ENCODE measurements at regions not wholly inside any gene's neighbourhood (a gene's known extent, or its start where the extent isn't known, plus 50 kb on each side); places are given as distances from the start of the nearest gene placed in this dataset.
A peak's percentile ranks its signal among the peaks of the same experiment; 100 is the strongest.

DNA sequence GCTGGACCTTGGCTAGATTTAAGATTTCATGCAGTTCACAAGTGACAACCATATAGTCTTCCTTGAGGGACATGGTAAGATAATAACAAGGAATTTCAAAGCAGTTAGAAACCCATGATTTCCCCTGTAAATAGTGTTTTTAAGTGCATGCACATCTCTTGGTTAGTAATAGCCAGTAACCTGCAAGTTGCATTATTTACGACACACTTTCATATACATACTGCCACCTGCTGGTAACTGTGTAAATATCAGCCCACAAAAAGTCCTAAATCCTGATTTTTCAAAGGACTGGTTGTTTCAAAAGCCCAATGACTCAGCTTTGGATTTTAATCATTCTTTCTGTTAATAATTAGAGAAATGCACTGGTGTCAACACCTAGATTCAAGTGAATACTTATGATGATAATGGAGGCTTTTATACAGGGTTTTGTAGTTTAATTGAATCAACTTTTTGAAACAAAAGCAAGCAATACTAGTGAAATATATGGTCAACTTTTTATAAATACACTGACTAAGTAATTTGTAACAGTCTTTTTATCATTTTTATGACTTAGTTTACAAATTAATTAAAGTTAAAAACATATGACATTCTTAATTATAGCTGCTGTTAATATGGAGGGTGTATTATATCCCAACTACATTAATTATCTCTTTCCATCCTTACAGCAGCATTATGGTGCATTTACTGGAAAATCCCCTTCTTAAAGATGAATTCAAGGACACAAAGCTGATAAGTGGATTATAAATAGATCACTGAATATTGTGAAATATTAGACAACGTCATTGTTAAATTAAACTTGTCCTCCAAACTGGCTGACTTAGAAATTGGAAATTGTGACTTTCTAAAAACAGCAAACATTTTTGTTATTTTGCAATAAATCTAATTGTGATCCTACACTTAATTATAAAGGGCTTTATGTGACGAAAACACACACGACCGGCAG lies 367.7 kb upstream of the SEMA3D start:
- TF ChIP-seq CTCF (IDR thresholded peaks at IDR 0.05; ENCODE audit: low read length) (peak; percentile 89), EZH2 (IDR thresholded peaks at IDR 0.05; ENCODE audit: borderline replicate concordance, low read length) (no peak)

All from OCI-LY1 (cell line).